PFSK-1 (cell line): ENCODE measurements at regions not wholly inside any gene's neighbourhood (a gene's known extent, or its start where the extent isn't known, plus 50 kb on each side); places are given as distances from the start of the nearest gene placed in this dataset.

Source experiments
- FOXP2 ChIP-seq: optimal IDR thresholded peaks from 2 replicates; pipeline ENCODE3; 2011; ENCODE audit warnings: borderline replicate concordance, control low read depth, inconsistent platforms; ENCODE audit not compliant: insufficient read depth; ENCODE audit errors: extremely low read length, extremely low read depth
- POLR2AphosphoS5 ChIP-seq: IDR thresholded peaks from 2 replicates; pipeline ENCODE4 v1.6.1; 2012; ENCODE audit warnings: low read depth, mild to moderate bottlenecking, control low read depth, low read length, moderate library complexity
- SIN3A ChIP-seq: IDR thresholded peaks from 2 replicates; pipeline ENCODE4 v1.6.1; 2012; ENCODE audit warnings: mild to moderate bottlenecking, low read length, moderate library complexity, borderline replicate concordance; ENCODE audit not compliant: insufficient read depth
- TF ChIP-seq, protein P1 (sequence below), 2 experiments: IDR thresholded peaks; 2 replicates each; pipeline versions ENCODE4 v1.6.1 to v1.8.0; 2011 to 2012; ENCODE audit warnings: low read depth in 2 of 2, low read length in 2 of 2, control low read depth in 1 of 2, inconsistent platforms in 1 of 2, mild to moderate bottlenecking in 1 of 2, moderate library complexity in 1 of 2; ENCODE audit not compliant: insufficient read depth in 1 of 2

DNA sequence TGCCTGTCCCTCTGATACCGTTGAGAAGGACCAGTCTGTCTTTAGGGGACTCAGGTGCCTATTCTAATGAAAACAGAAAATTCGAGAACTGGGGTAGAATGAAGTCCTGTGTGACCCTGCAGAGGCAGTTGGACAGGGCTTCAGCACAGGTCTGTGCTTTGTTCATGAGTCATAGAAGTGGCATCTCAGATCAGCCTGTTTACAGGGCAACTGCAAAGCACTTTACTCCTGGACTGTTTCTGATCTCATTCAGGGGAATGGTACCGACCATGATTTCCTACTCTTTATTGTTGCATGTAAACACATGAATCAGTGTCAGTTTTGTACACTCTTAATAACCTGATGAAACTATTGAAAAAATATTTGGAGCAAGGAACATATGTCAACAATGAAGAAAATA lies 1517.0 kb downstream of the AACS start:
- TF ChIP-seq, protein P1, sequence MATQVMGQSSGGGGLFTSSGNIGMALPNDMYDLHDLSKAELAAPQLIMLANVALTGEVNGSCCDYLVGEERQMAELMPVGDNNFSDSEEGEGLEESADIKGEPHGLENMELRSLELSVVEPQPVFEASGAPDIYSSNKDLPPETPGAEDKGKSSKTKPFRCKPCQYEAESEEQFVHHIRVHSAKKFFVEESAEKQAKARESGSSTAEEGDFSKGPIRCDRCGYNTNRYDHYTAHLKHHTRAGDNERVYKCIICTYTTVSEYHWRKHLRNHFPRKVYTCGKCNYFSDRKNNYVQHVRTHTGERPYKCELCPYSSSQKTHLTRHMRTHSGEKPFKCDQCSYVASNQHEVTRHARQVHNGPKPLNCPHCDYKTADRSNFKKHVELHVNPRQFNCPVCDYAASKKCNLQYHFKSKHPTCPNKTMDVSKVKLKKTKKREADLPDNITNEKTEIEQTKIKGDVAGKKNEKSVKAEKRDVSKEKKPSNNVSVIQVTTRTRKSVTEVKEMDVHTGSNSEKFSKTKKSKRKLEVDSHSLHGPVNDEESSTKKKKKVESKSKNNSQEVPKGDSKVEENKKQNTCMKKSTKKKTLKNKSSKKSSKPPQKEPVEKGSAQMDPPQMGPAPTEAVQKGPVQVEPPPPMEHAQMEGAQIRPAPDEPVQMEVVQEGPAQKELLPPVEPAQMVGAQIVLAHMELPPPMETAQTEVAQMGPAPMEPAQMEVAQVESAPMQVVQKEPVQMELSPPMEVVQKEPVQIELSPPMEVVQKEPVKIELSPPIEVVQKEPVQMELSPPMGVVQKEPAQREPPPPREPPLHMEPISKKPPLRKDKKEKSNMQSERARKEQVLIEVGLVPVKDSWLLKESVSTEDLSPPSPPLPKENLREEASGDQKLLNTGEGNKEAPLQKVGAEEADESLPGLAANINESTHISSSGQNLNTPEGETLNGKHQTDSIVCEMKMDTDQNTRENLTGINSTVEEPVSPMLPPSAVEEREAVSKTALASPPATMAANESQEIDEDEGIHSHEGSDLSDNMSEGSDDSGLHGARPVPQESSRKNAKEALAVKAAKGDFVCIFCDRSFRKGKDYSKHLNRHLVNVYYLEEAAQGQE (IDR thresholded peaks at IDR 0.05; ENCODE audit: insufficient read depth in 1 of 2, low read depth in 2 of 2, low read length in 2 of 2) = no peak
- no peak for TF ChIP-seq POLR2AphosphoS5
- no peak for TF ChIP-seq FOXP2
- no peak for TF ChIP-seq SIN3A
